Endothelial cell of umbilical vein (primary cell): ENCODE measurements at regions not wholly inside any gene's neighbourhood (a gene's known extent, or its start where the extent isn't known, plus 50 kb on each side); places are given as distances from the start of the nearest gene placed in this dataset.

ENCODE experiments used
- BruUV-seq: library from RNA; stranded (reverse); fragments of 400-500 nt; replicated peaks from 2 replicates; lab custom pipeline; 2021; lab: Mats Ljungman, UMichigan
- CTCF ChIA-PET: fragments of 300-600, 350-600 bp; sonication (Branson Sonifier 250); formaldehyde crosslinking; loops from one replicate; lab custom pipeline; 2021; ENCODE audit warnings: antibody characterized with exemption, inconsistent platforms; lab: Charles Lee
- POLR2A ChIA-PET: fragments of 300-600, 350-600 bp; sonication (Branson Sonifier 250); formaldehyde crosslinking; loops from one replicate; lab custom pipeline; 2021; ENCODE audit warnings: antibody characterized with exemption, inconsistent platforms; lab: Charles Lee
- DNase-seq: peaks from one replicate; pipeline ENCODE4 v3.0.0-alpha.2; 2011; ENCODE audit warnings: low read depth, low spot score
- FAIRE-seq: peaks from 2 replicates; lab custom pipeline; 2011; peaks lifted over from hg19 to GRCh38; lab: Jason Lieb, UNC
- H2AFZ ChIP-seq: 2 replicates; pipeline ENCODE4 v1.6.0; 2012; ENCODE audit warnings: low read depth, low read length, control low read depth, inconsistent platforms
- H3K27ac ChIP-seq: 2 replicates; pipeline ENCODE4 v1.5.1; 2011; ENCODE audit warnings: low read depth, mild to moderate bottlenecking, control low read depth, low read length, moderate library complexity; ENCODE audit not compliant: insufficient read depth
- H3K27me3 ChIP-seq, 2 experiments: 2 replicates each; pipeline versions ENCODE4 v1.6.0 to v1.6.1; 2011; ENCODE audit warnings: low read length in 2 of 2, mixed read lengths in 1 of 2; ENCODE audit not compliant: control insufficient read depth in 2 of 2, insufficient read depth in 2 of 2
- H3K36me3 ChIP-seq, 2 experiments: 2 replicates in 1 of 2; 3 replicates in 1 of 2; pipeline ENCODE4 v1.5.1; 2011; ENCODE audit warnings: low read length in 2 of 2, mild to moderate bottlenecking in 1 of 2, moderate library complexity in 1 of 2; ENCODE audit not compliant: control insufficient read depth in 2 of 2, insufficient read depth in 2 of 2; ENCODE audit errors: extremely low read depth in 1 of 2
- H3K4me1 ChIP-seq: 3 replicates; pipeline ENCODE4 v1.5.1; 2011; ENCODE audit warnings: mild to moderate bottlenecking, low read length; ENCODE audit not compliant: control insufficient read depth, insufficient read depth; ENCODE audit errors: extremely low read depth
- H3K4me2 ChIP-seq: 2 replicates; pipeline ENCODE4 v1.6.1; 2011; ENCODE audit warnings: low read length, control low read depth, mixed read lengths; ENCODE audit not compliant: insufficient read depth
- H3K4me3 ChIP-seq, 3 experiments: fragments of 200-600 bp in 1 of 3; sonication (generic), shearing (Covaris generic) in 1 of 3; replicated peaks in 1 of 3; 2 replicates each; pipeline ENCODE4 v1.5.1; 2011 to 2016; ENCODE audit warnings: control low read depth in 3 of 3, low read length in 3 of 3, mild to moderate bottlenecking in 2 of 3, inconsistent platforms in 1 of 3, low read depth in 1 of 3, moderate library complexity in 1 of 3; ENCODE audit not compliant: insufficient read depth in 1 of 3
- H3K79me2 ChIP-seq: 2 replicates; pipeline ENCODE4 v1.6.0; 2012; ENCODE audit warnings: low read length, inconsistent platforms; ENCODE audit not compliant: control insufficient read depth, insufficient read depth
- H3K9ac ChIP-seq: replicated peaks from 2 replicates; pipeline ENCODE3; 2011; ENCODE audit warnings: low read length, control low read depth; ENCODE audit not compliant: insufficient read depth; ENCODE audit errors: extremely low read depth
- H3K9me1 ChIP-seq: replicated peaks from 3 replicates; pipeline ENCODE4 v1.6.0; 2011; ENCODE audit warnings: mild to moderate bottlenecking, low read length; ENCODE audit not compliant: control insufficient read depth, insufficient read depth; ENCODE audit errors: extremely low read depth
- H3K9me3 ChIP-seq: replicated peaks from 2 replicates; pipeline ENCODE4 v1.5.1; 2012; ENCODE audit warnings: low read length, inconsistent platforms; ENCODE audit not compliant: control insufficient read depth, insufficient read depth
- H4K20me1 ChIP-seq: replicated peaks from 2 replicates; pipeline ENCODE3; 2011; ENCODE audit warnings: mild to moderate bottlenecking, low read length; ENCODE audit not compliant: control insufficient read depth, insufficient read depth; ENCODE audit errors: extremely low read depth
- CTCF ChIP-seq, 2 donors: IDR thresholded peaks; 1 replicate in 1 of 2; 2 replicates in 1 of 2; pipeline ENCODE4 v1.5.1; 2011; ENCODE audit warnings: low read length in 2 of 2, mild to moderate bottlenecking in 2 of 2, moderate library complexity in 2 of 2, control low read depth in 1 of 2, inconsistent platforms in 1 of 2, low read depth in 1 of 2; ENCODE audit not compliant: insufficient read depth in 1 of 2; ENCODE audit errors: extremely low read depth in 1 of 2
- EZH2 ChIP-seq: IDR thresholded peaks from 2 replicates; pipeline ENCODE4 v1.6.1; 2012; ENCODE audit warnings: borderline replicate concordance, low read depth, mild to moderate bottlenecking, moderate library complexity, low read length, inconsistent platforms; ENCODE audit not compliant: severe bottlenecking
- FOS ChIP-seq: IDR thresholded peaks from 2 replicates; pipeline ENCODE4 v1.6.1; 2011; ENCODE audit warnings: mild to moderate bottlenecking, low read length, moderate library complexity, borderline replicate concordance; ENCODE audit not compliant: insufficient read depth
- GATA2 ChIP-seq: IDR thresholded peaks from 2 replicates; pipeline ENCODE4 v1.7.0; 2011; ENCODE audit warnings: low read depth, mild to moderate bottlenecking, moderate library complexity, mixed read lengths, low read length; ENCODE audit not compliant: insufficient read length, insufficient read depth
- JUN ChIP-seq: IDR thresholded peaks from 2 replicates; pipeline ENCODE4 v1.6.1; 2011; ENCODE audit warnings: borderline replicate concordance, low read depth; ENCODE audit not compliant: insufficient read length, insufficient read depth
- MYC ChIP-seq: IDR thresholded peaks from one replicate; pipeline ENCODE4 v1.6.1; 2011; ENCODE audit warnings: mild to moderate bottlenecking, low read depth, low read length
- POLR2A ChIP-seq: IDR thresholded peaks from 2 replicates; pipeline ENCODE4 v1.6.1; 2012; ENCODE audit warnings: low read depth, mild to moderate bottlenecking, control low read depth, low read length
- POLR2AphosphoS5 ChIP-seq: IDR thresholded peaks from 2 replicates; pipeline ENCODE4 v1.6.1; 2012; ENCODE audit warnings: low read depth, mild to moderate bottlenecking, control low read depth, low read length, moderate library complexity; ENCODE audit not compliant: insufficient read depth
- dilution Hi-C: fragments of 300-500 bp; cut with MboI; formaldehyde crosslinking; loops from one replicate; pipeline ENCODE4 v1.15.0; 2019; ENCODE audit warnings: low sequenced_read_pairs; ENCODE audit not compliant: extremely low pct_ligation_motif_present
- intact Hi-C: fragments of 100-400 bp; cut with micrococcal nuclease; formaldehyde crosslinking; loops from one replicate; pipeline ENCODE4 v1.10.0; 2022
- TF ChIP-seq, protein P1 (sequence below): IDR thresholded peaks from 2 replicates; pipeline ENCODE4 v1.6.1; 2011; ENCODE audit not compliant: insufficient read depth, insufficient read length

GRCh38 chr21:36641886-36642285 lies 57.0 kb upstream of the SIM2 start:
- POLR2A ChIA-PET = no interaction called here
- H3K9ac ChIP-seq = no peak overlapping the region
- intact Hi-C loops = loop anchor here (5.0 kb wide), 1 partner anchor 220 kb away; no protein-coding TSS in a partner anchor
- no peak for FAIRE-seq
- H3K9me3 ChIP-seq = no peaks in the 10 kb centered on the region
- no peak overlapping the region for H3K4me2 ChIP-seq
- no peak for TF ChIP-seq EZH2
- no peak for TF ChIP-seq POLR2AphosphoS5
- H4K20me1 ChIP-seq = no peaks in the 10 kb centered on the region
- H3K9me1 ChIP-seq = no peaks in the 10 kb centered on the region
- DNase-seq = no peak
- H3K79me2 ChIP-seq = no peaks in the 10 kb centered on the region
- CTCF ChIA-PET = interaction anchor here (2.8 kb wide), 1 partner anchor 11 kb away, joined by 18 read pairs; no protein-coding TSS in a partner anchor
- H3K36me3 ChIP-seq = no peaks in the 10 kb centered on the region
- no peak overlapping the region for H2AFZ ChIP-seq
- H3K4me1 ChIP-seq = peaks cover 28% of the 10 kb centered on the region
- H3K4me3 ChIP-seq = no peak overlapping the region
- H3K27me3 ChIP-seq = no peaks in the 10 kb centered on the region
- no TSS peak for BruUV-seq
- H3K27ac ChIP-seq = no peak overlapping the region
- dilution Hi-C loops = no loop called here

DNA sequence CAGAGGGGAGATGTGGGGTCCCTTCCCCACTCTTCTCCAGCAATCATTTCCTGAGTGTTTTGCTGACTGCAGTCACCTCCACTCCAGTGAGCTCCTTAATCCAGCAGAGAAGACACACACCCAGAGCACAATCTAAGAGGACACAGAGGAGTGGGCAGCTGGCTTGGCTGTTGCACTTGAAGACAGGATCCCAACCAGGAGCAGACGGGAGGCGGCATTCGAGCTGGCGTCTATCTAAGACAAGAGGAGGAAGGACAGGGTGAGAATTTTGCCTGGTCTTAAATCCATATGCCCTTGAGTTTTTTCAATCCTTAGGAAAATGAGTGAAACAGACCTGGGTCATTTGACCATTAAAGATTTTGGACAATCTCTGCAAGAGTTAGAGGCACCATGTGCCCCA lies 56.1 kb upstream of the SIM2 start:
- H2AFZ ChIP-seq = no peak overlapping the region
- dilution Hi-C loops (no loop called here), intact Hi-C loops (loop anchor here (5.0 kb wide), 1 partner anchor 220 kb away; no protein-coding TSS in a partner anchor)
- H4K20me1 ChIP-seq = no peaks in the 10 kb centered on the region
- no peaks in the 10 kb centered on the region for H3K9me1 ChIP-seq
- H3K4me2 ChIP-seq = no peak overlapping the region
- H3K9me3 ChIP-seq = no peaks in the 10 kb centered on the region
- TF ChIP-seq FOS (no peak), JUN (no peak), POLR2A (no peak), MYC (no peak), GATA2 (no peak), EZH2 (no peak), POLR2AphosphoS5 (no peak), CTCF (IDR thresholded peaks at IDR 0.05; ENCODE audit: extremely low read depth in 1 of 2, insufficient read depth in 1 of 2, low read depth in 1 of 2, low read length in 2 of 2) (no peak)
- TF ChIP-seq, protein P1, sequence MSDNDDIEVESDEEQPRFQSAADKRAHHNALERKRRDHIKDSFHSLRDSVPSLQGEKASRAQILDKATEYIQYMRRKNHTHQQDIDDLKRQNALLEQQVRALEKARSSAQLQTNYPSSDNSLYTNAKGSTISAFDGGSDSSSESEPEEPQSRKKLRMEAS = no peak
- POLR2A ChIA-PET = no interaction called here
- CTCF ChIA-PET = interaction anchor here (2.8 kb wide), 1 partner anchor 12 kb away, joined by 18 read pairs; no protein-coding TSS in a partner anchor
- FAIRE-seq = no peak
- BruUV-seq = no TSS peak
- H3K27me3 ChIP-seq = no peaks in the 10 kb centered on the region
- H3K79me2 ChIP-seq = no peaks in the 10 kb centered on the region
- H3K36me3 ChIP-seq = no peaks in the 10 kb centered on the region
- H3K9ac ChIP-seq = no peak overlapping the region
- no peak for DNase-seq
- H3K4me3 ChIP-seq = no peak overlapping the region
- no peak overlapping the region for H3K27ac ChIP-seq
- peaks cover 37% of the 10 kb centered on the region for H3K4me1 ChIP-seq
